ENCODE measurements at regions not wholly inside any gene's neighbourhood (a gene's known extent, or its start where the extent isn't known, plus 50 kb on each side); places are given as distances from the start of the nearest gene placed in this dataset.
"Not testable (repeated sequence)": the region's sequence is repeated elsewhere in the genome, so short reads cannot be mapped to it uniquely, and the experiment has no call there.

DNA sequence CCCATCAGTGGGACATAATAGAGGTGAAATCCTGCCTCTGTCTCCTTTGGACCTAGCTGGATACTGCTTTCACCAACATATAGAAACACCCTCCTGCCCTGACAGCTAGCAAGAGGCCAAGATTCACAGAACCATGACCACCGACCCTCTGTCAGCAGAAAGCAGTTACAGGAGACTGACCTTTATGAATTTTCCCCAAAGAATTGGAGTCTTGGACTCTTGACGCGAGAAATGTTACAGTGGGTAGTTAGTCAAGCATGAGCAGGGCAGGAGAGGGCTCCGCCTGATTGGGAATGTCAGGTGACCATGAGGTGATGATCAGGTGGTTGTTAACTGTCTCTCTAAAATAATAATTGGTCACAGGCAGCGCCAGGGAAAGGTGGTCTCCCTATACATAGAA lies 1002.3 kb downstream of the TDRD15 start:
- intact Hi-C loops (cut with DNase I) = no loop called here
- DNase-seq = no peak

DNA sequence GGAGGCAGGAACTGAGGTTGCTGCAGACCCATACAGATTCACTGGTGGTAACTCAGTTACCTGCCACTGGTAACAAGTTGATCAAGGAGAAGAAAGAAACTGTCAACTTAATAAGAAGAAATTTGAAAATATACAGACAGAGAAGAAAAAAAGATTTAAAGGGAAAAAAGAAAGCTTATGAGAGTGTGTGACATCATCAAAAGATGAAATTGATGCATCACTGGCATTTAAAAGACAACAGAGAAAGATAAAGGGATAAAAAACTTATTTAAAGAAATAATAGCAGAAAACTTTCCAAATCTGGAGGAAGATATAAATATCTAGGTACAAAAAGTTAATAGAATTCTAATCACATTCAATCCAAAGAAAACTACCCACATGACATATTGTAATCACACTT lies 1003.2 kb downstream of the TDRD15 start:
- intact Hi-C loops (cut with DNase I) = no loop called here
- DNase-seq = no peak

DNA sequence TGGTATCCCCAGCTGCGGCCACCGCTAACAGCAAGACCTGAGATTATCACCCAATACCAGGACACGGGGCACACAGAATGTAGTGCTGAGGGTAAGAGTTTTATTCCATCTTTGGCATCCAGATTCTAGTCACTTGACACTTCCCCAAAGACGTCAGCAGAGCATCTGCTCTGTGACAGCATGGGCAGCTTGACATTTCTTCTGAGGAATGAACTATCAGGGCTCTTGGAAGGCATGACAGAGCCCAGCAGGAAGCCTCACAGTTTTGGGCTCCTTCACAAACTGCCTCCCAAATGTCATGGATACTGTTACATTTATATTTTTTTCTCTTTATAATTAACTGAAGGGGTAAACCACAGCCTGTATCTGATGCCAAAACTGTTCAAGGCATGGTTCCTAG lies 1010.7 kb downstream of the TDRD15 start:
- intact Hi-C loops (cut with DNase I) = no loop called here
- no peak for DNase-seq

DNA sequence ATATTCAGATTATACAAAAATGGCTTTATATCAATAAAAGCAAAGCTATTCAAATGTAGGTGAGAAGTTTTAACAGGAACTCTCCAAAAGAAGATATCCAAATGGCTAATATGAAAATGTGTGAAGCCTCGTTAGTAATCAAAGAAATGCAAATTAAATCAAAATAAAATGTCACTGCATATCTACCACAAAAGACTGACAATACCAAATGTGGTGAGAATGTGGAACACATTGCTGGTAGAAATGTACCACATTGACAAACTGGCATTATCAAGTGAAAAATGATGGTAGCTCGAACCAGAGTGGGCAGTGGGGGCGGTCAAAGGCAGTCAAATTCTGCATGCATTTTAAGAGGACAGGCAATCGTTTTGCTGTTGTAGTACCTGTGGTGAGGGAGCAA lies 1012.7 kb downstream of the TDRD15 start:
- DNase-seq = no peak
- intact Hi-C loops (cut with DNase I) = no loop called here

DNA sequence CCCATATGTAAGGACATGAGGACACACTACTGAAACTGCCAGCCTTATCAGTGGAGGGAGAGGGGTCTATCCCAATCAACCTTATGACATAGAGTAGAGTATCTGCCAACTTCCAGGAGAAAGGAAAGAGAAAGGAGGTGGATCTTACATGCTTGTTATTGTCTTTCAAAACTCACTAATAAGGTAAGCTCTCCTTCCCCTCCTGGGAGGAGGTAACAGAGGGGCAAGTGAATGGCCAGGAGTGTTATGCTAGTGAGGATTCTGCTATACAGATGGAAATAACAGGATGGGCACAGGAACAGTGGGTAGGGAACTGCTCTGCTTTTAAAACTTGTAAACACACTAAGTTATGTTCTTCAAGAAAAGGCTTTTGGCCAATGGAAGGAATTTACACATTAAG lies 1020.1 kb downstream of the TDRD15 start:
- intact Hi-C loops (cut with DNase I) = no loop called here
- no peak for DNase-seq

DNA sequence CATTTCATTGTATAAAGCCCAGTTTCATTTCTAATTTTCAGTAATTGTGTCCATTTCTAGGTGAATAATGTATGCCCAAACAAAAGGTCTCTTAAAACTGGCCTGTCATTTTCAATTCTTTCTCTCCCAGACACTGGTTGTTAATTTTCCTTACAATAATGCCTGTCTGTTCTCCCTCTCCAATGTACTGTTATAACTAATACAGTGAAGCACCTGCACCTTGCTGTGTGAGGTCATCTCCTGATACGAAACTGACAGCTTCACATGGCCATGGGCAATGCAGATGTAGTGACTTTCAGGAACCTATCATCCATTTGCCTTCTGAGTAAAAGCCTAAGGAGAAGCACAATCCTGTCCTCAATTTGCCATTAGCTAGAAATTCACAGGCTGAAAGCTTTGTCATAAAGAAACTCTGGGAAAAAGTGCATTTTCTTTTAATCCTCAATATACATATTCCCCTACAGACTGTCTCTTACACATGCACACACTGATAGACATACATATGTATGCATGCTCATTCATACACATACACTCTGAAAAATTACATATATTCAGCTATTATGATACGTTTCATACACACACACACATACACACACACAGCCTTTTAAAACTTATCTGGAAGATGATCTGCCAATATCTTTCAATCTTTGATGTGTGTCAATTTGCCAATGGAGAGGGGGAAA lies 1030.3 kb downstream of the TDRD15 start:
- intact Hi-C loops (cut with DNase I) = no loop called here
- DNase-seq = no peak

DNA sequence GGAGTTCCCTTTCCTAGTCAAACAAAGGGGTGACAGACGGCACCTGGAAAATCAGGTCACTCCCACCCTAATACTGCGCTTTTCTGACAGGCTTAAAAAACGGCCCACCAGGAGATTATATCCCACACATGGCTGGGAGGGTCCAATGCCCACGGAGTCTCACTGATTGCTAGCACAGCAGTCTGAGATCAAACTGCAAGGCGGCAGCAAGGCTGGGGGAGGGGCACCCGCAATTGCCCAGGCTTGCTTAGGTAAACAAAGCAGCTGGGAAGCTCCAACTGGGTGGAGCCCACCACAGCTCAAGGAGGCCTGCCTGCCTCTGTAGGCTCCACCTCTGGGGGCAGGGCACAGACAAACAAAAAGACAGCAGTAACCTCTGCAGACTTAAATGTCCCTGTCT lies 1032.9 kb downstream of the TDRD15 start:
- not testable (repeated sequence) for DNase-seq

DNA sequence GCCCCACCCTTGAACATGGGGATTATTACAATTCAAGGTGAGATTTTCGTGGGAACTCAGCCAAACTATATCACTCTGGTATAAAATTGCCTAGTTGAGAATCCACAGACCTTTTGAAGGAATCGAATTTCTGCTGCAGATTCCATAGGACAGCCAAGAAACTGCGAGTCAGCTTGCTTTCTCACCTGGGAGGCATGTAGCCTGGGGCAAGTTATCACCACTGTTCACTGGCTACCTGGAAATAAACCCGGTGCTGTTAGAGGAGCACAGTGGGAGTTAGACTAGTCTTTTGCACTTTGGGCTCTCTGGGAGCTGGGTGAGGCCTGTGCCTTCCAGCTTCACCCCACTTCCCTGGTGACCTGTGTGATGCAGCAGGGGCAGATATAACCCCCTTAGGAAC lies 1043.5 kb downstream of the TDRD15 start:
- DNase-seq = no peak
- intact Hi-C loops (cut with DNase I) = no loop called here

More for the DNA sequence above, 1032.9 kb downstream of the TDRD15 start:
- intact Hi-C loops (cut with DNase I) = not testable (repeated sequence)

DNA sequence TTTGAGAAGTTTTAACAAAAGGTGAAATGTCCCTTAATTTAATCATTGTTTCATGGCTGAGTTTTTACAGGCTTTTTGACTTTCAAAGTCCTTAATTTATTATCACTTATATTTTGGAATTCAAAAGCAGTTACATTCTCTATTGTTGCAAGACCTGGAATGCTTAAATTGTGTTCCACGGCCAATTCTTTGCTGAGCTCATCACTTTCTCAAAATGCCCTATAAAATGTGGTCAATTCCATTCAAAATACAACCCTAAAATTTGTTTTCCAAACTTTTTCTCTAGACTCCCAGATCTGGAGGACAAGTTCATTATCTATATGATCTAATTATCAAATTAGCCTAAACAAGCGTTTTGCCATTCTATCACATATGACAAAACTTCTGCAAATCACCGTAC lies 1051.2 kb downstream of the TDRD15 start:
- DNase-seq = no peak
- intact Hi-C loops (cut with DNase I) = no loop called here

DNA sequence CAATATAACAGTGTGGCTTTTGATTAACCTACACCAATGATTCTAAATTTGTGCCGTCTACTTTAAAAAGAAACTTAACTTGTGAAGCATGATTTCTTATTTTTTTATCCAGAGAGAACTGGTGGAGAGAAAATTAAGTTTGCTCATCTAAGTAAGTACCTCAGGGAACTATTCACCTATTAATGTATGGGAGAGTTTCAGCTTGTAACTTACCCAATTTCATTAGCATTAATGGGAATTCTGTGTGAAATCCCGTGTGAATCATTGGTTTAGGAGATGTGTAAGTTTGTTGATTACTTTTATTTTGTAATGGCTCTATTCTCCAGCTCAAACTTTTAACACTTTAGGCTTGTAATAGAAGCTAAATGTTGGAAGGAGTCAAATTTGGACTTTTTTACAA lies 1061.5 kb downstream of the TDRD15 start:
- DNase-seq = no peak
- intact Hi-C loops (cut with DNase I) = no loop called here

DNA sequence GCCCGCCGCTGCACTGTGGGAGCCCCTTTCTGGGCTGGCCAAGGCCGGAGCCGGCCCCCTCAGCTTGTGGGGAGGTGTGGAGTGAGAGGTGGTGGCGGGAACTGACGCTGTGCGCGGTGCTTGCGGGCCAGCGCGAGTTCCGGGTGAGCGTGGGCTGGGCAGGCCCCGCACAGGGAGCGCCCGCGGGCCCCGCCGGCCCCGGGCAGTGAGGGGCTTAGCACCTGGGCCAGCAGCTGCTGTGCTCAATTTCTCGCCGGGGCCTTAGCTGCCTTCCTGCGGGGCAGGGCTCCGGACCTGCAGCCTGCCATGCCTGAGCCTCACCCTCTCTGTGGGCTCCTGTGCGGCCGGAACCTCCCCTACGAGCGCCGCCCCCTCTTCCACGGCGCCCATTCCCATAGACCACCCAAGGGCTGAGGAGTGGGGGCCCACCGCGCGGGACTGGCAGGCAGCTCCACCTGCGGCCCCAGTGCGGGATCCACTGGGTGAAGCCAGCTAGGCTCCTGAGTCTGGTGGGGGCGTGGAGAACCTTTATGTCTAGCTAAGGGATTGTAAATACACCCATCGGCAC lies 1062.6 kb downstream of the TDRD15 start:
- peak in 1 of 10 donors; percentile 68 for DNase-seq

DNA sequence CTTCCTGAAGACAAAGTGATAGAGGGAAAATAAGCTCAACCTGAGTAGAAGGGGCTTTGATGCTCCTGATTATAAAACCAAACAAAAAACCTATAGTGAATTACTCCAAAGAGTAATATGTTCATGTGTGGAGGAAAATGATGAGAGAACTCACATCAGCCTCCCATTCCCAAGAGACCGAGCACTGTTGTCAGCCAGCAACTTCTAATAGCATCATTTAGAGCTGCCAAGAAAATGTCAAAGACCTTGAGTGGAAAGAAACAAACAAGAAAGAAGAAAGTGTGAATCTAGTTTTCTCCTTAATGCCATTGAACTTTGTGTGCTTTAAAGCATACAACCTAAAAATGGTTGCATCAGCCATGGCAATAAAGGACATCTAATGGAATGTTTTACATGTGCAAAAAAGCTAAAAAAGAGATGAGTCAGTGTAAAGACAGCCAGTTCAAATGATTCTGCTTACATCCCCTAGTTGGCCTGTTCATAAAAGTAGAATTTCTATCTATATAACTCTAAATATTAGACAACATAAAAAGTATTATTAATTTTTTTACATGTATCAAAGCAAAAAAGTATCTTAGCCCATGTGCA lies 1066.2 kb downstream of the TDRD15 start:
- DNase-seq = no peak
- intact Hi-C loops (cut with DNase I) = no loop called here

More for the DNA sequence above, 1062.6 kb downstream of the TDRD15 start:
- intact Hi-C loops (cut with DNase I) = not testable (repeated sequence)

DNA sequence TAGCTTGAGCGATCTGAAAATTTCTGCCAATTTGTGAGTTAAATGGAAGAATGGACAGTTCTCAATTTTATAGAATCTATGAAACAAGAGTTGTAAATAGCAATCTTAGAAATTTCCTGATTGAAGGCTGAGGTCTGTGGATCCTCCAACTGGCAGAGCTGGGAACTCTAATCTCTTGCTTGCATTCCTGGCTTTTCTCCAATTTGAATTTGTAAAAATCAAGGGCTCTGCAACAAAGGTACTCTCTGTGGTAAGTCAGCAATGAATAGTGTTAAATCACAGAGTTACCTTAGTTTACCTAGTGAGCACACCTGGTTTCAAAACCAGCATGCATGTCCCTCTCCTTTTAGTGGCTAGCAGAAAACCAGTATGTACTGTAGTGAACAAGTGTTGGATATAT lies 1070.5 kb downstream of the TDRD15 start:
- intact Hi-C loops (cut with DNase I) = no loop called here
- no peak for DNase-seq

DNA sequence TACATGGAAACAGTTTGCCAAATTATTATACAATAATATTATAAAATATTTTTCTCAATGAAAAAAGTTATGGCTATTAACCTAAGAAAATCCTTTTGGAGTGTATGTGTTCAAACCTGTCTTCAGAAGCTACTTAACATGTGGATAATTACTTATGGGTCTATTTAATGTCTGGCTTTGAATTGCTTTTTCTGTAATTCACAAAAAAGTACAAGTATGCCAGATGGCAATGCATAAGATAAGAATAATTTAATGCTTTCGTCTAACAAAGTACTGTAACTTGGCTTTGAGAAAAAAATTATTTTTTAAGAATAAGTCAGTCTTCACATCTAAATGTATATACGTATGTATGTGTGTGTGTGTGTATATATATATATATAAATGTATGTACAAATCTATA lies 1073.0 kb downstream of the TDRD15 start:
- DNase-seq = no peak
- intact Hi-C loops (cut with DNase I) = no loop called here

DNA sequence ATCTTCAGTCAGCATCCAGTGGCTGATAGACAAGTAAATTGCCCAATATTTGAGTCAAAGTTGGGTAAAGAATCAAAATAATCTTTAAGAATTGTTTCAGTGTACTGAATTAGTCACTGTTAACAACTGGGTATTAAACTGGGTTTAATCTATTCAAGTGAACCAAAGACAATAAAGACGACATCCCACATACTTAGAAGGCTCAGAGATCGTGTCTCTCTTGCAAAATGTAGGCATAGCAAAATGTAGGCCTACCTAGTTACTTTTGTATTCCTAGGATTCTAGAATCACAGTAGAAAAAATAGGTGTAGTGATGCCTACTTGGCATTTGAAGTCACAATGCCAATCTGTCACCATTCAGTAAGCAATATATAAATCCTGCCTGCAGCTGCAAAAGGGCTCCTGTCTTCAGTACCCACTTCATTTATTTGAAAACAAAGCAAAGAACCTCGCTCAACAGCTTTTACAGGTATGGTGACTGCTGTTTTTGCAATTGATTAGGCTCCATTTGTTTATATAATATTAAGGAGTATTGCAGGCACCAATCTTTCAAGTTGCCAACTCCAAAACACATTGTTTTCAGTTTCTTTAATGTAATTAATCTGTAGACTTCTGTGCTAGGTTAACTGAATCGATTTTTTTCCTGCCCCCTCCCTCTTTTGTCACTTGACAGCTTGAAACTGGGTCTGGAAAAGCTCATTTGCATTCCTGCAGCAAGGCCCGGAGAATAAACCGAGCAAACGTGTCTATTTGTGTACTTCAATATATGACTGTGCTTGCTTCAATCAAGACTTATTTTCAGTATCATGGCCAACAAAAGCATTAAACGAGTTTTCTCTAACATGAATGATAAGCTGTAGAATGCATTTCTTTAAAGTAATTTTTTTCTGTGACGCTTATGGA lies 1074.9 kb downstream of the TDRD15 start:
- no peak for DNase-seq
- intact Hi-C loops (cut with DNase I) = no loop called here

DNA sequence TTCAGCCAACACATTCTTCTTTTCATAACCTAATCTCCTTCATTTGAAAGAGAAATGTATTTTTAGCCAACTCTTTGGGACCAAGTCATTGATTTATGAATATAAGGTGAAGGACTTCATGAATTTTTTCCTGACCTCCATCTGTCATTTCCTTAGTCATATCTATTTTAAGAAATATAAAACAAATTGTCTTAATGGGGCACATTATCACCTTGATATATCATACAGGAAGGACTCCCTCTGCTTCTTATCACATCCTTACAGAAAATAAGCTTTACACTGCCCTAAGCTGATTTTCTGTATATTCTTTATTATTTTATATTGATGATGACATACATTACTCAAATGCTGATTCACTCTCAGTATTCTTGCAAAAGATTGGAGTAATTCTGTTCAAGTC lies 1076.2 kb downstream of the TDRD15 start:
- intact Hi-C loops (cut with DNase I) = no loop called here

DNA sequence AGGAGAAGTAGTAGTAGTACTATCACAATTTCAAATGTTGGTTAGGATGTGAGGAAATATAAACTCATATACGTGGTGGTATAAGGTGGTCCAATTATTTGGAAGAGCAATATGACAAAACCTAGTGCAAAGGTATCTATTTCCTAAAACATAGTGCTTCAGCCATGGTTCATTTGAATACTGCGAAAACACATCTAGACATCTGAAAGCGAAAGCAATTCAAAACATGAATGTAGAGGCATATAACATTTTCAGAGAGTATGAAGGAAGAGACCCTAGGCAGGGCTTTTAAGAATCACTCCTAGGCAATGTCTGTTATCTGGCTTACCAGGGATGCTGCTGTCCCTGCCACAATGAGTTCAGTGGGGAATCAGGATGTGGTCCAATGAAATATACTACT lies 1085.8 kb downstream of the TDRD15 start:
- DNase-seq = no peak
- intact Hi-C loops (cut with DNase I) = no loop called here

More for the DNA sequence above, 1076.2 kb downstream of the TDRD15 start:
- no peak for DNase-seq

DNA sequence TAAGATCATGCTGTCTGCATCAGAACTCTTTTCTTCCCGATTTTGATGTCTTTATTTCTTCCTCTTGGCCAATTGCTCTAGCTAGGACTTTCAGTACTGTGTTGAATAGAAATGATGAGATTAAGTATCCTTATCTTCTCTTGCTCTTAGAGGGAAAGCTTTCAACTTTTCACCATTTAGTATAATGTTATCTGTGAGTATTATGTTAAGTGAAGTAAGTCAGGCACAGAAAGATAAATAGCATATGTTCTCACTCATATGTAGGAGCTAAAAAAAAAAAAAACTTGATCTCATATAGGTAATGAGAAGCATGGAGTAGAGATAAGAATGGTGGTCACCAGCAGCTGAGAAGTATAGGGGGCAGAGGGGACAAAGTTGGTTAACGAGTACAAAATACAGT lies 1089.5 kb downstream of the TDRD15 start:
- no peak for DNase-seq
- intact Hi-C loops (cut with DNase I) = no loop called here

DNA sequence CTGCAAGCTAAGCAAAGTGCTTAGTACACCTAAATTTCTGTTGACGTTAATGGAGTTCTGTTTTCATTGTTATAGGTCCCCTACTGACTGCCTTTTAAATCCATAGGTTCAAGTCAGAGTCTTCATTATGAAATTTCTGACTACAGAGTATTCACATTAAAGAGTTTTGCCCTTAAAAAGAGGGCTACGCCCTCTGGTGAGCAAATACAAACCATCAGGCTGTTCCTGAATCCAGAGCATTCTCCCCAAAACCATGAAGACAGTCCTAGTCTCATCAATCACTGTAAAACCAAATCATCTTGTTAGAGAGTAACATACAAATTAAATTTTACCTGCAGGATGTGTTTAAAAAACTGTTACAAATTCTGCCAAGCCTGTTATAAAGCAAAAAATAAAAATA lies 1091.7 kb downstream of the TDRD15 start:
- intact Hi-C loops (cut with DNase I) = no loop called here
- no peak for DNase-seq

DNA sequence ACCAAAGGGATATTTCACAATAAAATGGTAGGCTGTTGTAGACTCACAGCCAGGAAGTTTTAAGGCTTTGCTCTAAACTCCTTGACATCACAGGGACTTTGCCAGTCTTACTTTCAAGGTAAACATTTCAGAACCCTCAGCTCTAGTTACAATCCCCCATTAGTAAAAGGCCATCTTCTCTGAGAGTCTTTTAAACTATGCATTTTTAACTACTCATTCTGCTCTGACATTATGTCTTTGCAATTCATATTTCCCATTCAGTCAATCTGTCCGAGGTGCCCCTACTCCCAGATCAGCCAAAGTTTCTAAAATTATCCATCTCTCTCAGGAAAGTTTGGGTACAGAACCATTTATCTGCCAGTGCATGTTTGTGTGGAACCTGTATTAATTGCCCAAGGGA lies 1094.1 kb downstream of the TDRD15 start:
- intact Hi-C loops (cut with DNase I) = no loop called here

DNA sequence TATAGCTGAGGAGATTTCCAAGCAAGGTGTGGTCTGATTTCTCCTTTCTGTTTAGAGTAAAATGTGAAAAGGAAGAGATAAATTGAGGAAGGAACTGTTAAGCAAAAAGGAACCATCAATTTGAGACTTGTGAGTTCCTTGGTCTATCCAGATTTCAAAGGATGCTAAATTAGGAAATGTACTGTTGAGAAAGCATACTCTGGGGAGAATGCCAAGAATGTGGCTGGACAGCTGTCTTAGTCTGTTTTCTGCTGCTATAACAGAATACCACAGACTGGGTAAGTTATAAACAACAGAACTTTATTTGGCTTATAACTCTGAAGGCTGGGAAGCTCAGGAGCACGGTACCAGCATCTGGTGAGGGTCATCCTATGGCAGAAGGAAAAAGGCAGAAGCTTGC lies 1097.2 kb downstream of the TDRD15 start:
- intact Hi-C loops (cut with DNase I) = no loop called here
- no peak for DNase-seq

More for the DNA sequence above, 1094.1 kb downstream of the TDRD15 start:
- DNase-seq = no peak

Measured in posterior cingulate gyrus (tissue), 11 donors.